ENCODE measurements at regions not wholly inside any gene's neighbourhood (a gene's known extent, or its start where the extent isn't known, plus 50 kb on each side); places are given as distances from the start of the nearest gene placed in this dataset.

DNA sequence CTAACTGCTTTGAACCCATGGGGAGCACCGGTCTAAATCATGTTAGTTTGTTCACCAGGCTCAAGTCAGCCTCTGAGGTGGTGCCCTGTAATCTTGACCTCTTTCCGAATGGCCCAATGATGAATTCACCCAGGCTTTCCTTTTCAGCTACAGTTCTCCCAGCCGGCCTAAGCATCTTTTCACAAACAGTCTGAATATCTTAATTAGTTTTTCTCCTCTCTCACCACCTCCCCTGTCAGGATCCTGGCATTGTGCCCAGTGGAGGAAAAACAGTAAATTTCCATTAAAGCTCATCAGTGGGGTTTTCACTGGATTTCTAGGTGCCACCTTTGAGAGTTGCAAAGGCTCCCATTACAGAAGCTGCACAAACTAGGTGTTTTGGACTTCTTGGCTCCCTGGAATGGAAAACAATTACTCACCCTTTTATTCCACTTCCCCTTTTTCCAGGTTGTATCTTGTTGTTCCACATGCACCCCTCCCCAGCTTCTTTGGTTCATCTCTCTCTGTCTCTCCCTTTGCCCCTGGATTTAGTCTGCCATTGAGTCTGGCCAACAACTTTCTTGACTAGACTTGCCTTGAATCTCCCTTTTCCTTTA, 69.4 kb upstream of the ADAMTSL1 start:
- no peak for ATAC-seq

DNA sequence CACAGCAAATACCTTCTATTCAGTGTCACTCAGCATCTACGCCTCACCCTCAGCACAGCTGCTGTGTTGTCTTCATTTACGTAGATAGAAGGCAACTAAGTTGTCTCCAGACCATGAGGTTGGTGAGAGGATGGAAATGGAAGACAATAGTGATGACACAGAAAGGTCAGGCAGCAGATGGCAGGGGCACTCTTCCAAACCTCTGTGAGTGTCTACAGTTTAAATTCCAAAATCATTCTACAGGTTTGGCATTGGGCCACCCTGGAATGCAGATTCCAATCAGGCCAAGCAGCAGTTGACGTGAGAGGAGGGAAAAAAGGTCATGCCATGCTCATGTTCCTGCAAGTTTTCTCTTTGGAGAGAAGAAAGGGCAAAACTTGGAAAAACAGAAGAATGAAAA, 68.7 kb upstream of the ADAMTSL1 start:
- ATAC-seq = no peak

DNA sequence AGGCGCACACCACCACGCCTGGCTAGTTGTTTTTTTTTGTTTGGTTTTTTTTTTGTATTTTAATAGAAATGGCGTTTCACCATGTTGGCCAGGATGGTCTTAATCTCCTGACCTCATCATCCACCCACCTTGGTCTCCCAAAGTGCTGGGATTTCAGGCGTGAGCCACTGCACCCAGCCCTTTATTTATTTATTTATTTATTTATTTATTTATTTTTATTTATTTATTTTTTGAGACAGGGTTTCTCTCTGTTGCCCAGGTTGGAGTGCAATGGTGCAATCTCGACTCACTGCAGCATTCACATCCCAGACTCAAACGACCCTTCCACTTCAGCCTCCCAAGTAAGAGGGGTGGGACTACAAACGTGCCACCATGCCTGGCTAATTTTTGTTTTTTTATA, 63.0 kb upstream of the ADAMTSL1 start:
- ATAC-seq = no peak

DNA sequence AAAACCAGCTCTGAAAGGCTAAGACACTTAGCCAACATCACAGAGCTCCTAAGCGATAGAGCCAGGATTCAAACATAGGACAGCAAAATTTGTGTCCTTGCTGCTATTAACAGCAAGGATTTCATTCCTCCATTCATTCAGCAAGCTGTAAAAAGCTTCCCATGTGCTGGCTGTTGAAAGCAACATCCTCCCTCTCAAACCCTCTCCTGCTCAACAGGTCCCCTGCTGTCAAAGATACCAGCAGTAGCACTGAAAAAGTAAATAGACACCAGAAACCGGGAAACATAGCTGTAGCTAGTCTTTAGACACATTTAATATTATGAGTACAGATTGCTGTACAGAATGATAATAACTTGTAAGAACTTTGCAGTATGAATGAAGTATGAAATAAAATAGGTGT, 52.6 kb upstream of the ADAMTSL1 start:
- no peak for ATAC-seq

DNA sequence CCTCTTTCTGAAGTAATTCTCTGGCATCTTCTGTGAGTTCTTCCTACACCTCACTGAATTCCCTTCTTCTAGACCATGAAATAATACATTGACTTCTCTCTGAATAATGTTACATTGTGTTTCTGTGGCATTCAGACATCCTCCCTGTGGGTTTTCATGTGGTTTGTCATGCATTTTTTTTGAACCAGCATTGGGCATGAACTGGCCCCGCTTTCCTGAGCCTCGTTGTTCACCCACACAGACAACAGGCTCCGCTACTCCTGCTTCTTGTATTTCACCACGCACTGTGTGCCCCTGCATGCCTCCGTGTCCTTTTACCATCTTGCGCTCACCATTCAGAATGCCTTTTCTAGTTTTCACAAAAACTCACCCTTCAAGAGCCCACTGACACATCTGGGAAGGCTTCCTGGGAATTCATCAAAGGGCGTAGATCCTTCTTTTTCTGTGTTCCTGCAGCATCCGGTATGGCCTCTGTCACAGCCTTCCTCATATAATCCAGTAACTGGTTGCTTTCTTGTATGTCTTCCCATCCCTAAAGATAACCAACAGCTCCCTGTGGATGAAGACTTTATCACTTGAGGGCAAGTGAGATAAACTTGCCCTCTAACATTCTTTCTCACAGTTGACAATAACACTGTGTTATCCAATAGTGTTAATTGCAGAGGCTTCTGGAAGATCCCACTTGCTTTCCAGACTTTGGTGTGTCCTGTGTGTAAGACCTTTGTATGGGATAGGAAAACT, 51.5 kb upstream of the ADAMTSL1 start:
- ATAC-seq = no peak

DNA sequence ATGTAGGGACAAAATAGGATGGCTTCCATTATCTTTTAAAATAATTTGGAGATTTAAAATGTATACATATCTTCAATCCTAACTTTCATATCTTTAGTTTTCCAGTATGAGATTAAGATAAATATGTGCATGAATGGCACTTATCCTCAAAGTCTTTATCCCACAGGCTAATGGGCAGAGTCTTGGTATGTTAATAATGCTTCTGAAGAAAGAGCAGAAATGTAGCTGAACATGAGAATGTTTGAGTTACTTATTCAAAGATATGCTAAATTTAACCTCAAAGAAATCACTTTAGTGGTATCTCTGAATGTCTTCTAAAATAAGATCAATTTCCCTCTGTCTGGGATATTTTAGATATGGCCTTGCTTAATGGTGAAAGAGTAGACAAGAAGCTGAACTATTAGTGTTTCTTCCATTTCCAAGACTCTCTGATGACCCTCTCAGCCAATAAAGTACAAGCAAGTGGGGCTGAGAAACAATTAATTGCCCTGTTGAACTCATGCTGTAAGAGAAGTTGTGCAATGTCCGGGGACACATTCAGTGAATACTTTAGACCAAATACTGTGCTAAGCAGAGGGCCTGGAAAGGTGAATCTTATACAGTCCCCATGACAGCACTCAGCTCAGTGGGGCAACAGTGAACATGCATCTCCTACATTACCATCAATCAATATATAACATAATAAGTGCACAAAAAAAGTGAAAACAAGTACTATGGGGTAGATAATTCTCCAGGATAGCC, 50.0 kb upstream of the ADAMTSL1 start:
- no peak for ATAC-seq
